Naive B cell (primary cell): ENCODE measurements at regions not wholly inside any gene's neighbourhood (a gene's known extent, or its start where the extent isn't known, plus 50 kb on each side); places are given as distances from the start of the nearest gene placed in this dataset.
"Not testable (repeated sequence)": the region's sequence is repeated elsewhere in the genome, so short reads cannot be mapped to it uniquely, and the experiment has no call there.

ENCODE experiments used
- ATAC-seq, 2 donors: fragments of 150-1000 bp; cut with Tn5 transposase; 2 replicates each; pipeline ENCODE4 v1.10.0; 2021; ENCODE audit warnings: low read depth in 2 of 2, mild to moderate bottlenecking in 2 of 2, moderate library complexity in 2 of 2
- DNase-seq: peaks from one replicate; pipeline ENCODE4 v3.0.0; 2022
- H3K27ac Mint-ChIP-seq, 6 donors: one replicate each; pipeline ENCODE4 v1.8.0; 2020 to 2022; ENCODE audit warnings: mild to moderate bottlenecking in 6 of 6, mixed read lengths in 6 of 6, moderate library complexity in 5 of 6, inconsistent platforms in 2 of 6
- H3K27me3 Mint-ChIP-seq, 3 donors: one replicate each; pipeline ENCODE4 v1.8.0; 2021 to 2022; ENCODE audit warnings: mixed read lengths in 3 of 3, mild to moderate bottlenecking in 1 of 3
- H3K36me3 Mint-ChIP-seq, 2 donors: one replicate each; pipeline ENCODE4 v1.8.0; 2020 to 2022; ENCODE audit warnings: mixed read lengths in 2 of 2, inconsistent platforms in 1 of 2, mild to moderate bottlenecking in 1 of 2
- H3K4me1 Mint-ChIP-seq, 3 donors: one replicate each; pipeline ENCODE4 v1.8.0; 2020 to 2022; ENCODE audit warnings: mixed read lengths in 3 of 3, inconsistent platforms in 1 of 3, mild to moderate bottlenecking in 1 of 3, moderate library complexity in 1 of 3
- H3K4me3 Mint-ChIP-seq, 8 donors: one replicate each; pipeline ENCODE4 v1.8.0; 2020 to 2022; ENCODE audit warnings: mild to moderate bottlenecking in 8 of 8, mixed read lengths in 8 of 8, moderate library complexity in 8 of 8, inconsistent platforms in 2 of 8
- H3K9me3 Mint-ChIP-seq, 7 donors: one replicate each; pipeline ENCODE4 v1.8.0; 2020 to 2022; ENCODE audit warnings: mixed read lengths in 7 of 7, mild to moderate bottlenecking in 5 of 7, inconsistent platforms in 2 of 7, moderate library complexity in 1 of 7

GRCh38 chr7:10460474-10460873 lies 513.2 kb upstream of the PHF14 start:
- no peaks in the 10 kb centered on the region for H3K4me1 Mint-ChIP-seq
- no peak overlapping the region for H3K4me3 Mint-ChIP-seq
- H3K27me3 Mint-ChIP-seq, result no peaks in the 10 kb centered on the region
- no peak for ATAC-seq
- H3K27ac Mint-ChIP-seq, result no peak overlapping the region
- H3K9me3 Mint-ChIP-seq, result peaks cover 0 to 15% (median 4%) of the 10 kb centered on the region in 7 donors
- no peaks in the 10 kb centered on the region for H3K36me3 Mint-ChIP-seq
- no peak for DNase-seq

- Mint-ChIP-seq H3K9me3 (peaks cover 0 to 6% (median 0%) of the 10 kb centered on the region in 7 donors), H3K36me3 (no peaks in the 10 kb centered on the region), H3K4me3 (no peak overlapping the region), H3K4me1 (no peaks in the 10 kb centered on the region), H3K27me3 (no peaks in the 10 kb centered on the region), H3K27ac (no peak overlapping the region)
- DNase-seq (no peak), ATAC-seq (no peak)
These were observed 510.0 kb upstream of the PHF14 start for GRCh38 chr7:10463701-10464100.

- DNase-seq, H3K27ac Mint-ChIP-seq, H3K4me3 Mint-ChIP-seq, H3K4me1 Mint-ChIP-seq, H3K27me3 Mint-ChIP-seq, ATAC-seq, H3K36me3 Mint-ChIP-seq, H3K9me3 Mint-ChIP-seq: not testable (repeated sequence)
These were observed 508.1 kb upstream of the PHF14 start for GRCh38 chr7:10465536-10465935.

- ATAC-seq (no peak), DNase-seq (no peak)
- H3K4me1 Mint-ChIP-seq, result no peaks in the 10 kb centered on the region
- H3K4me3 Mint-ChIP-seq, result no peak overlapping the region
- H3K27me3 Mint-ChIP-seq, result no peaks in the 10 kb centered on the region
- H3K27ac Mint-ChIP-seq, result no peak overlapping the region
- H3K36me3 Mint-ChIP-seq, result no peaks in the 10 kb centered on the region
- H3K9me3 Mint-ChIP-seq, result peaks cover 0 to 5% (median 0%) of the 10 kb centered on the region in 7 donors
These were observed 504.8 kb upstream of the PHF14 start for GRCh38 chr7:10468908-10469307.

GRCh38 chr7:10469476-10469875 lies 504.2 kb upstream of the PHF14 start:
- Mint-ChIP-seq H3K4me3 (no peak overlapping the region), H3K36me3 (no peaks in the 10 kb centered on the region), H3K27ac (no peak overlapping the region), H3K27me3 (no peaks in the 10 kb centered on the region), H3K4me1 (no peaks in the 10 kb centered on the region), H3K9me3 (peaks cover 0 to 5% (median 0%) of the 10 kb centered on the region in 7 donors)
- DNase-seq, result no peak
- ATAC-seq, result no peak

- DNase-seq (no peak), ATAC-seq (no peak)
- H3K4me3 Mint-ChIP-seq, result no peak overlapping the region
- H3K4me1 Mint-ChIP-seq, result no peaks in the 10 kb centered on the region
- H3K27me3 Mint-ChIP-seq, result no peaks in the 10 kb centered on the region
- H3K36me3 Mint-ChIP-seq, result no peaks in the 10 kb centered on the region
- H3K9me3 Mint-ChIP-seq, result peaks cover 0 to 5% (median 0%) of the 10 kb centered on the region in 7 donors
- no peak overlapping the region for H3K27ac Mint-ChIP-seq
These were observed 502.2 kb upstream of the PHF14 start for GRCh38 chr7:10471280-10472058.

GRCh38 chr7:10472115-10472514 lies 501.6 kb upstream of the PHF14 start:
- Mint-ChIP-seq H3K27ac (no peak overlapping the region), H3K4me3 (no peak overlapping the region), H3K4me1 (no peaks in the 10 kb centered on the region), H3K9me3 (peaks cover 0 to 5% (median 0%) of the 10 kb centered on the region in 7 donors), H3K36me3 (no peaks in the 10 kb centered on the region), H3K27me3 (no peaks in the 10 kb centered on the region)
- ATAC-seq (no peak), DNase-seq (no peak)

GRCh38 chr7:10473569-10473968 lies 500.1 kb upstream of the PHF14 start:
- Mint-ChIP-seq H3K9me3 (peaks cover 0 to 8% (median 0%) of the 10 kb centered on the region in 7 donors), H3K4me1 (no peaks in the 10 kb centered on the region), H3K27ac (no peak overlapping the region), H3K4me3 (no peak overlapping the region), H3K36me3 (no peaks in the 10 kb centered on the region), H3K27me3 (no peaks in the 10 kb centered on the region)
- DNase-seq, result no peak
- ATAC-seq, result no peak

- H3K36me3 Mint-ChIP-seq, result no peaks in the 10 kb centered on the region
- no peak overlapping the region for H3K4me3 Mint-ChIP-seq
- no peak overlapping the region for H3K27ac Mint-ChIP-seq
- no peaks in the 10 kb centered on the region for H3K4me1 Mint-ChIP-seq
- H3K9me3 Mint-ChIP-seq, result peaks cover 0 to 8% (median 0%) of the 10 kb centered on the region in 7 donors
- no peaks in the 10 kb centered on the region for H3K27me3 Mint-ChIP-seq
- ATAC-seq (no peak), DNase-seq (no peak)
These were observed 499.6 kb upstream of the PHF14 start for GRCh38 chr7:10474048-10474447.

- no peaks in the 10 kb centered on the region for H3K4me1 Mint-ChIP-seq
- DNase-seq, result no peak
- H3K27me3 Mint-ChIP-seq, result no peaks in the 10 kb centered on the region
- peaks cover 0 to 4% (median 0%) of the 10 kb centered on the region in 7 donors for H3K9me3 Mint-ChIP-seq
- H3K36me3 Mint-ChIP-seq, result no peaks in the 10 kb centered on the region
- no peak for ATAC-seq
- H3K4me3 Mint-ChIP-seq, result no peak overlapping the region
- H3K27ac Mint-ChIP-seq, result no peak overlapping the region
These were observed 497.6 kb upstream of the PHF14 start for GRCh38 chr7:10475940-10476641.

GRCh38 chr7:10476642-10477041 lies 497.0 kb upstream of the PHF14 start:
- H3K9me3 Mint-ChIP-seq, result peaks cover 0 to 4% (median 0%) of the 10 kb centered on the region in 7 donors
- DNase-seq (no peak), ATAC-seq (no peak)
- H3K4me3 Mint-ChIP-seq, result no peak overlapping the region
- H3K27ac Mint-ChIP-seq, result no peak overlapping the region
- no peaks in the 10 kb centered on the region for H3K4me1 Mint-ChIP-seq
- no peaks in the 10 kb centered on the region for H3K36me3 Mint-ChIP-seq
- no peaks in the 10 kb centered on the region for H3K27me3 Mint-ChIP-seq

- no peaks in the 10 kb centered on the region for H3K27me3 Mint-ChIP-seq
- H3K4me1 Mint-ChIP-seq, result no peaks in the 10 kb centered on the region
- no peak overlapping the region for H3K27ac Mint-ChIP-seq
- no peak for ATAC-seq
- H3K36me3 Mint-ChIP-seq, result no peaks in the 10 kb centered on the region
- H3K4me3 Mint-ChIP-seq, result no peak overlapping the region
- no peak for DNase-seq
- peaks cover 0 to 4% (median 0%) of the 10 kb centered on the region in 7 donors for H3K9me3 Mint-ChIP-seq
These were observed 490.0 kb upstream of the PHF14 start for GRCh38 chr7:10483671-10484070.

GRCh38 chr7:10484767-10485166 lies 488.9 kb upstream of the PHF14 start:
- no peaks in the 10 kb centered on the region for H3K36me3 Mint-ChIP-seq
- H3K4me1 Mint-ChIP-seq, result no peaks in the 10 kb centered on the region
- no peaks in the 10 kb centered on the region for H3K27me3 Mint-ChIP-seq
- H3K4me3 Mint-ChIP-seq, result no peak overlapping the region
- DNase-seq, result no peak
- H3K9me3 Mint-ChIP-seq, result peaks cover 0 to 4% (median 0%) of the 10 kb centered on the region in 7 donors
- no peak overlapping the region for H3K27ac Mint-ChIP-seq
- no peak for ATAC-seq

GRCh38 chr7:10501206-10501884 lies 472.3 kb upstream of the PHF14 start:
- ATAC-seq, H3K27me3 Mint-ChIP-seq, H3K4me1 Mint-ChIP-seq, H3K4me3 Mint-ChIP-seq, H3K36me3 Mint-ChIP-seq, H3K27ac Mint-ChIP-seq, DNase-seq: not testable (repeated sequence)
- H3K9me3 Mint-ChIP-seq, result peaks cover 16 to 38% (median 24%) of the 10 kb centered on the region in 7 donors
